Mesenchymal stem cell (in vitro differentiated cells and primary cell): ENCODE measurements at regions not wholly inside any gene's neighbourhood (a gene's known extent, or its start where the extent isn't known, plus 50 kb on each side); places are given as distances from the start of the nearest gene placed in this dataset.
"Not testable (repeated sequence)": the region's sequence is repeated elsewhere in the genome, so short reads cannot be mapped to it uniquely, and the experiment has no call there.

ENCODE experiments used
- DNase-seq: peaks from one replicate; pipeline ENCODE4 v3.0.0-alpha.2; 2013
- H2AFZ ChIP-seq: one replicate; pipeline ENCODE4 v1.6.1; 2013; ENCODE audit warnings: low read depth, mild to moderate bottlenecking, control low read depth, inconsistent platforms, low read length, moderate library complexity
- H2AK5ac ChIP-seq: 2 replicates; pipeline ENCODE4 v1.6.1; 2013; ENCODE audit warnings: low read length, moderate library complexity, mild to moderate bottlenecking, inconsistent platforms; ENCODE audit not compliant: severe bottlenecking
- H2BK120ac ChIP-seq: one replicate; pipeline ENCODE4 v1.6.1; 2013; ENCODE audit warnings: low read depth, mild to moderate bottlenecking, inconsistent platforms, low read length, moderate library complexity
- H2BK12ac ChIP-seq, 2 experiments: one replicate each; pipeline ENCODE4 v1.6.1; 2013; ENCODE audit warnings: inconsistent platforms in 2 of 2, low read length in 2 of 2, mild to moderate bottlenecking in 2 of 2, moderate library complexity in 2 of 2, control low read depth in 1 of 2
- H2BK15ac ChIP-seq: one replicate; pipeline ENCODE4 v1.6.1; 2013; ENCODE audit warnings: mild to moderate bottlenecking, low read depth, inconsistent platforms; ENCODE audit not compliant: poor library complexity, severe bottlenecking
- H2BK5ac ChIP-seq: 2 replicates; pipeline ENCODE4 v1.6.1; 2013; ENCODE audit warnings: low read depth, mild to moderate bottlenecking, low read length, control low read depth, inconsistent platforms; ENCODE audit not compliant: poor library complexity, severe bottlenecking
- H3K14ac ChIP-seq, 2 experiments: one replicate each; pipeline ENCODE4 v1.6.1; 2013; ENCODE audit warnings: inconsistent platforms in 2 of 2, low read length in 2 of 2, control low read depth in 1 of 2, mild to moderate bottlenecking in 1 of 2, moderate library complexity in 1 of 2
- H3K18ac ChIP-seq, 2 experiments: one replicate each; pipeline ENCODE4 v1.6.1; 2013; ENCODE audit warnings: inconsistent platforms in 2 of 2, low read length in 2 of 2, control low read depth in 1 of 2, low read depth in 1 of 2, mild to moderate bottlenecking in 1 of 2
- H3K23ac ChIP-seq, 2 experiments: one replicate each; pipeline ENCODE4 v1.6.1; 2013; ENCODE audit warnings: inconsistent platforms in 2 of 2, low read length in 2 of 2, mild to moderate bottlenecking in 2 of 2, moderate library complexity in 2 of 2, control low read depth in 1 of 2
- H3K27ac ChIP-seq: 2 replicates; pipeline ENCODE4 v1.5.1; 2013; ENCODE audit warnings: mild to moderate bottlenecking, moderate library complexity, low read length, control low read depth, inconsistent platforms; ENCODE audit not compliant: poor library complexity, severe bottlenecking
- H3K27me3 ChIP-seq, 2 experiments: 2 replicates each; pipeline versions ENCODE4 v1.6.1 to v1.7.0; 2013; ENCODE audit warnings: low read length in 2 of 2, mild to moderate bottlenecking in 2 of 2, moderate library complexity in 2 of 2, control low read depth in 1 of 2, inconsistent platforms in 1 of 2; ENCODE audit not compliant: control insufficient read depth in 1 of 2, insufficient read depth in 1 of 2
- H3K36me3 ChIP-seq, 2 experiments: 2 replicates each; pipeline versions ENCODE4 v1.6.1 to v1.7.0; 2013; ENCODE audit warnings: low read length in 2 of 2, control low read depth in 1 of 2, inconsistent platforms in 1 of 2, low read depth in 1 of 2, mild to moderate bottlenecking in 1 of 2; ENCODE audit not compliant: insufficient read depth in 2 of 2, control insufficient read depth in 1 of 2
- H3K4ac ChIP-seq, 2 experiments: one replicate each; pipeline ENCODE4 v1.6.1; 2013; ENCODE audit warnings: inconsistent platforms in 2 of 2, low read length in 2 of 2, mild to moderate bottlenecking in 2 of 2, moderate library complexity in 2 of 2, control low read depth in 1 of 2, low read depth in 1 of 2
- H3K4me1 ChIP-seq: 2 replicates; pipeline ENCODE4 v1.6.1; 2013; ENCODE audit warnings: low read depth, low read length, control low read depth; ENCODE audit not compliant: control insufficient read depth, insufficient read depth
- H3K4me2 ChIP-seq: 2 replicates; pipeline ENCODE4 v1.6.1; 2013; ENCODE audit warnings: low read length, mild to moderate bottlenecking, inconsistent platforms; ENCODE audit not compliant: poor library complexity, severe bottlenecking
- H3K4me3 ChIP-seq, 2 experiments: 2 replicates each; pipeline versions ENCODE4 v1.5.1 to v1.7.0; 2013; ENCODE audit warnings: low read length in 2 of 2, mild to moderate bottlenecking in 2 of 2, control low read depth in 1 of 2, low read depth in 1 of 2; ENCODE audit not compliant: insufficient read depth in 1 of 2
- H3K79me1 ChIP-seq: replicated peaks from 2 replicates; pipeline ENCODE4 v1.6.1; 2013; ENCODE audit warnings: mild to moderate bottlenecking, control low read depth, low read length, inconsistent platforms; ENCODE audit not compliant: poor library complexity, severe bottlenecking
- H3K9ac ChIP-seq: 2 replicates; pipeline ENCODE4 v1.7.0; 2013; ENCODE audit warnings: mild to moderate bottlenecking, low read length, moderate library complexity
- H3K9me3 ChIP-seq: 2 replicates; pipeline ENCODE4 v1.7.0; 2013; ENCODE audit warnings: mild to moderate bottlenecking, low read length; ENCODE audit not compliant: control insufficient read depth
- H4K8ac ChIP-seq: one replicate; pipeline ENCODE4 v1.6.1; 2013; ENCODE audit warnings: inconsistent platforms, mild to moderate bottlenecking, low read length, moderate library complexity
- H4K91ac ChIP-seq: one replicate; pipeline ENCODE4 v1.6.1; 2013; ENCODE audit warnings: mild to moderate bottlenecking, low read length, inconsistent platforms
- WGBS: methylation state at CpG from one replicate; pipeline ENCODE4 v1.1.7; 2013; ENCODE audit warnings: mixed read lengths; 5-methylcytosine and 5-hydroxymethylcytosine counted together

DNA sequence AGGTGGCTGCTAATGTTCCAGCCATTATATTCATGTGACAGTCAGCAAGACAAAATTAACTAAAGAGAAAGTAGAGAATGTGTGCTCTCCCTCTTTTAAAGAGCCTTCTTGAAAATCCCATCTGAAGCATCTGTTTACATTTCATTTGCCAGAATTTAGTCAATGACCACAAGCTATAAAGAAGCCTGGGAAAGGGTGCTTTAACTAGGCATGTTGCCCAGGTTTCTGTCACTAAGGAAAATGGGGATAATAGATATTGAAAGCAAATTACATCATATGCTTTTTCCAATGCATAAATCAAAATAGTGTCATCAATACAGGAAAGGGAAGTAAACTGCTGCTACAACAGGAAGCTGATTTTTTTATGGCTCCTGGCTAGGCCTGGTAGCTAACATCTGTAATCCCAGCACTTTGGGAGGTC is 67.7 kb downstream of the ELAPOR2 start:
- Histone ChIP-seq H2BK5ac (no peak overlapping the region), H3K36me3 (no peaks in the 10 kb centered on the region), H3K23ac (no peak overlapping the region), H2AK5ac (no peak overlapping the region), H3K9me3 (no peaks in the 10 kb centered on the region), H3K18ac (peak overlapping the region in 1 of 2 experiments; percentile 9), H2BK12ac (no peak overlapping the region), H4K8ac (no peak overlapping the region), H3K14ac (no peak overlapping the region), H3K27ac (no peak overlapping the region), H2BK15ac (no peak overlapping the region), H2BK120ac (no peak overlapping the region), H2AFZ (no peak overlapping the region), H3K4me1 (no peaks in the 10 kb centered on the region), H3K79me1 (no peaks in the 10 kb centered on the region), H3K27me3 (no peaks in the 10 kb centered on the region), H3K4ac (no peak overlapping the region), H3K4me2 (no peak overlapping the region), H3K4me3 (no peak overlapping the region), H4K91ac (no peak overlapping the region), H3K9ac (no peak overlapping the region)
- DNase-seq: peak; percentile 76

DNA sequence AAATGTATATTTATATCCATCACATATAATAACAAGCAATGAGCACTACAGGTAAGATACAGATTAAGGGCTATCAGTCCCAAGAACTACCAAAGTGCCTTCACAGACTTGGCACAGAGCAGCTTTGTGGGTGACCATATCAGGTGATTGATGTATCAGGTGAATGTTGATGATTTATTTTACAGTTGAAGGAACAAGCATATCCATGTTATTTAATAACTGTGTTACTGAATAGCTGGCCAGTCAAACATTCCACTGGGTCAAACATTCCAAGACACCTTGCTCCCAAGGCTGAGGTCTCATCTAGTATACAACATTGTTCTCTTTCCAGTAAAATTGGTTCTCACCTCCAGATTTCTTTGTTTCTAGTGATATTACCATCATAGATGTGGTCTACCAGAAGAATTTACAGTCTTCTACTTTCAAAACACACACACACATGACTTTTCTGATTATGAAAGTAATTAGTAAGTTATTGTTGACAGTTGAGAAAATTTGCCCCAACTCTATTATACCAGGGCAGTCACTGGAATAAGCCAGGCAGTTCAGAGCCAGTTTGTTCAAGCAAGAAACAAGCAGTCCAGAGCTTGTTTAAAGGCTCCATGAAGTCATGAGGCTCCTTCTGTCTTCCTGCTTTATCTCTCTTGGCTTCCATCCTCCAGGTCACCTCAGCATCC is 68.2 kb downstream of the ELAPOR2 start:
- Histone ChIP-seq H3K4me3 (no peak overlapping the region), H3K18ac (peak overlapping the region in 1 of 2 experiments; percentile 9), H4K91ac (no peak overlapping the region), H2AFZ (no peak overlapping the region), H3K23ac (no peak overlapping the region), H3K14ac (no peak overlapping the region), H3K27me3 (no peaks in the 10 kb centered on the region), H3K27ac (no peak overlapping the region), H2BK15ac (no peak overlapping the region), H2BK12ac (no peak overlapping the region), H3K36me3 (no peaks in the 10 kb centered on the region), H3K9me3 (no peaks in the 10 kb centered on the region), H2BK120ac (no peak overlapping the region), H3K79me1 (no peaks in the 10 kb centered on the region), H4K8ac (no peak overlapping the region), H3K4me1 (no peaks in the 10 kb centered on the region), H2BK5ac (no peak overlapping the region), H3K9ac (no peak overlapping the region), H2AK5ac (no peak overlapping the region), H3K4ac (no peak overlapping the region), H3K4me2 (no peak overlapping the region)
- no peak for DNase-seq

DNA sequence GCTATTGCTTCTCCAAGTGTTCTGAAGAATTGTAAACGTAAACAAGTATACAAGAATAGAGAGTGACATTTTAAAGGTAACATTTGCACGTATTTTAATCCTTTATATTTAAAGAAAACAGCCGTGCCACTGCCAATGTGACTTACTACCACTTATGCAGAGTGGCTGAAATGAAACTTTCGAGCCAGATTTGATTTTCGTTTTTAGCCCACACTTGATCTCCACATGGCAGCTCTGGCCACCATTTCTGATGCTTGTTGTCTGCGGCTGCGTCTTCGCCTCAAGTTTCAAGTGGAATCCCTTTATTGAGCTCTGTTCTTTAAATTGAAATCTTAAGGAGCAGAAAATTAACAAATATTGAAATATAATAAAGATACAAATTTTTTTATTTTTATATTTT is 70.0 kb downstream of the ELAPOR2 start:
- no peak overlapping the region for H2AK5ac ChIP-seq
- H4K91ac ChIP-seq: no peak overlapping the region
- H3K4me1 ChIP-seq: no peaks in the 10 kb centered on the region
- no peaks in the 10 kb centered on the region for H3K27me3 ChIP-seq
- no peaks in the 10 kb centered on the region for H3K79me1 ChIP-seq
- no peaks in the 10 kb centered on the region for H3K36me3 ChIP-seq
- H3K27ac ChIP-seq: no peak overlapping the region
- 91% methylated on average over 4 of the region's 8 CpGs for WGBS
- H3K18ac ChIP-seq: no peak overlapping the region
- no peak overlapping the region for H3K4ac ChIP-seq
- no peak overlapping the region for H2BK120ac ChIP-seq
- no peak overlapping the region for H2BK12ac ChIP-seq
- no peak for DNase-seq
- no peak overlapping the region for H2BK15ac ChIP-seq
- H3K14ac ChIP-seq: no peak overlapping the region
- no peak overlapping the region for H3K4me2 ChIP-seq
- no peak overlapping the region for H4K8ac ChIP-seq
- H3K9ac ChIP-seq: no peak overlapping the region
- no peak overlapping the region for H2BK5ac ChIP-seq
- H3K23ac ChIP-seq: no peak overlapping the region
- H3K4me3 ChIP-seq: no peak overlapping the region
- no peaks in the 10 kb centered on the region for H3K9me3 ChIP-seq
- H2AFZ ChIP-seq: no peak overlapping the region

DNA sequence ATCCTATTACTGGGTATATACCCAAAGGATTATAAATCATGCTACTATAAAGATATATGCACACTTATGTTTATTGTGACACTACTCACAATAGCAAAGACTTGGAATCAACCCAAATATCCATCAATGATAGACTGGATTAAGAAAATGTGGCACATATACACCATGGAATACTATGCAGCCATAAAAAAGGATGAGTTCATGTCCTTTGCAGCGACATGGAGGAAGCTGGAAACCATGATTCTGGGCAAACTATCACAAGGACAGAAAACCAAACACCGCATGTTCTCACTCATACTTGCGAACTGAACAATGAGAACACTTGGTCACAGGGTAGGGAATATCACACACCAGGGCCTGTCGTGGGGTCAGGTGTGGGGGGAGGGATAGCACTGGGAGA is 71.6 kb downstream of the ELAPOR2 start:
- not testable (repeated sequence) for H2AFZ ChIP-seq, H3K18ac ChIP-seq, H3K14ac ChIP-seq, H2AK5ac ChIP-seq, H3K9ac ChIP-seq, H4K91ac ChIP-seq, H2BK5ac ChIP-seq, H3K4ac ChIP-seq, H4K8ac ChIP-seq, H2BK12ac ChIP-seq, H2BK120ac ChIP-seq, H3K23ac ChIP-seq, H3K36me3 ChIP-seq, H3K27ac ChIP-seq, H3K27me3 ChIP-seq, H3K4me1 ChIP-seq, H3K4me2 ChIP-seq, H3K79me1 ChIP-seq, H3K4me3 ChIP-seq, H2BK15ac ChIP-seq, H3K9me3 ChIP-seq, DNase-seq
- 90% methylated on average over 4 of the region's 4 CpGs for WGBS
